ENCODE measurements at regions not wholly inside any gene's neighbourhood (a gene's known extent, or its start where the extent isn't known, plus 50 kb on each side); places are given as distances from the start of the nearest gene placed in this dataset.

- no peak overlapping the region for H3K4me3 ChIP-seq (replicated peaks; ENCODE audit: insufficient read depth, low read length)
- no peak for TF ChIP-seq POLR2AphosphoS5 (IDR thresholded peaks at IDR 0.05; ENCODE audit: low read depth)
- TF ChIP-seq CTCF (IDR thresholded peaks at IDR 0.05; ENCODE audit: insufficient read depth, low read length) = no peak
- no peak for TF ChIP-seq GABPA (IDR thresholded peaks at IDR 0.05; ENCODE audit: low read depth)
- TF ChIP-seq SPI1 (IDR thresholded peaks at IDR 0.05; ENCODE audit: borderline replicate concordance, low read depth) = no peak
- no peak for DNase-seq (ENCODE audit: low read depth in 1 of 2, low spot score in 1 of 2)
Observed at GRCh38 chr15:94041746-94042145, 189.6 kb upstream of the MCTP2 start.

GRCh38 chr15:94040541-94041248, 190.7 kb upstream of the MCTP2 start:
- no peak for DNase-seq (ENCODE audit: low read depth in 1 of 2, low spot score in 1 of 2)
- Histone ChIP-seq H3K27ac (replicated peaks) (no peak overlapping the region), H3K4me3 (replicated peaks; ENCODE audit: insufficient read depth, low read length) (no peak overlapping the region), H3K27me3 (ENCODE audit: insufficient read depth, poor library complexity, severe bottlenecking) (no peaks in the 10 kb centered on the region)
- TF ChIP-seq CTCF (IDR thresholded peaks at IDR 0.05; ENCODE audit: insufficient read depth, low read length) (no peak), REST (IDR thresholded peaks at IDR 0.05; ENCODE audit: insufficient replicate concordance, low read depth) (no peak), POLR2AphosphoS5 (IDR thresholded peaks at IDR 0.05; ENCODE audit: low read depth) (no peak), GABPA (IDR thresholded peaks at IDR 0.05; ENCODE audit: low read depth) (no peak), SPI1 (IDR thresholded peaks at IDR 0.05; ENCODE audit: borderline replicate concordance, low read depth) (no peak)

More at GRCh38 chr15:94041746-94042145, 189.6 kb upstream of the MCTP2 start:
- no peak overlapping the region for H3K27ac ChIP-seq (replicated peaks)
- no peaks in the 10 kb centered on the region for H3K27me3 ChIP-seq (ENCODE audit: insufficient read depth, poor library complexity, severe bottlenecking)

GRCh38 chr15:94036156-94036555, 195.2 kb upstream of the MCTP2 start:
- DNase-seq (ENCODE audit: low read depth in 1 of 2, low spot score in 1 of 2) = no peak
- Histone ChIP-seq H3K4me3 (replicated peaks; ENCODE audit: insufficient read depth, low read length) (no peak overlapping the region), H3K27me3 (ENCODE audit: insufficient read depth, poor library complexity, severe bottlenecking) (no peaks in the 10 kb centered on the region), H3K27ac (replicated peaks) (no peak overlapping the region)
- TF ChIP-seq GABPA (IDR thresholded peaks at IDR 0.05; ENCODE audit: low read depth) (no peak), REST (IDR thresholded peaks at IDR 0.05; ENCODE audit: insufficient replicate concordance, low read depth) (no peak)

- no peak overlapping the region for H3K27ac ChIP-seq (replicated peaks)
- no peak for DNase-seq (ENCODE audit: low read depth in 1 of 2, low spot score in 1 of 2)
- TF ChIP-seq SPI1 (IDR thresholded peaks at IDR 0.05; ENCODE audit: borderline replicate concordance, low read depth) (no peak), POLR2AphosphoS5 (IDR thresholded peaks at IDR 0.05; ENCODE audit: low read depth) (no peak), CTCF (IDR thresholded peaks at IDR 0.05; ENCODE audit: insufficient read depth, low read length) (no peak), GABPA (IDR thresholded peaks at IDR 0.05; ENCODE audit: low read depth) (no peak), REST (IDR thresholded peaks at IDR 0.05; ENCODE audit: insufficient replicate concordance, low read depth) (no peak)
- no peaks in the 10 kb centered on the region for H3K27me3 ChIP-seq (ENCODE audit: insufficient read depth, poor library complexity, severe bottlenecking)
- H3K4me3 ChIP-seq (replicated peaks; ENCODE audit: insufficient read depth, low read length) = no peak overlapping the region
Observed at GRCh38 chr15:94033683-94034020, 197.7 kb upstream of the MCTP2 start.

All from HL-60 (cell line).